ENCODE measurements at regions not wholly inside any gene's neighbourhood (a gene's known extent, or its start where the extent isn't known, plus 50 kb on each side); places are given as distances from the start of the nearest gene placed in this dataset.

- TF ChIP-seq CTCF (conservative IDR thresholded peaks at IDR 0.05; ENCODE audit: low read depth in 2 of 2): no peak
- TF ChIP-seq ZNF331 (CRISPR knock-in tag; IDR thresholded peaks at IDR 0.05; ENCODE audit: low read depth): no peak
- no peak for TF ChIP-seq EZH2phosphoT487 (IDR thresholded peaks at IDR 0.05; ENCODE audit: unreplicated experiment)
- TF ChIP-seq REST (IDR thresholded peaks at IDR 0.05; ENCODE audit: unreplicated experiment): no peak
- no peak for TF ChIP-seq CREB1 (CRISPR knock-in tag; IDR thresholded peaks at IDR 0.05; ENCODE audit: low read depth)
- TF ChIP-seq STAT1 (IDR thresholded peaks at IDR 0.05; ENCODE audit: unreplicated experiment): no peak
- no peak for TF ChIP-seq EZH2 (IDR thresholded peaks at IDR 0.05; ENCODE audit: low read depth, unreplicated experiment)
- no peak for TF ChIP-seq POLR2AphosphoS5 (IDR thresholded peaks at IDR 0.05; ENCODE audit: low read depth)
- TF ChIP-seq ETS1 (IDR thresholded peaks at IDR 0.05): no peak
Observed at GRCh38 chr3:21331321-21331720, 419.7 kb downstream of the ZNF385D start.
